22Rv1 (cell line): ENCODE measurements at regions not wholly inside any gene's neighbourhood (a gene's known extent, or its start where the extent isn't known, plus 50 kb on each side); places are given as distances from the start of the nearest gene placed in this dataset.

ENCODE experiments used
- CTCF ChIP-seq: fragments of 450-650 bp; IDR thresholded peaks from 2 replicates; pipeline ENCODE4 v1.5.1; 2017; ENCODE audit warnings: mild to moderate bottlenecking
- ZFX ChIP-seq: fragments of 450-650 bp; IDR thresholded peaks from 2 replicates; pipeline ENCODE4 v1.6.1; 2017; ENCODE audit warnings: antibody characterized with exemption, borderline replicate concordance

- no peak for TF ChIP-seq CTCF
- TF ChIP-seq ZFX = no peak
Observed at GRCh38 chr10:131438665-131439064, 127.1 kb upstream of the TCERG1L start.
